PC-9 (cell line): ENCODE measurements at regions not wholly inside any gene's neighbourhood (a gene's known extent, or its start where the extent isn't known, plus 50 kb on each side); places are given as distances from the start of the nearest gene placed in this dataset.

ENCODE experiments used
- EZH2 ChIP-seq: fragments of 200-600 bp; sonication (generic); IDR thresholded peaks from 2 replicates; pipeline ENCODE4 v1.8.0; 2017; ENCODE audit warnings: antibody characterized with exemption, low read depth
- TF ChIP-seq, protein P1 (sequence below): fragments of 200-600 bp; sonication (generic); conservative IDR thresholded peaks from 2 replicates; pipeline ENCODE4 v1.6.1; 2017; ENCODE audit warnings: mixed run types, antibody characterized with exemption, mild to moderate bottlenecking, moderate library complexity

DNA sequence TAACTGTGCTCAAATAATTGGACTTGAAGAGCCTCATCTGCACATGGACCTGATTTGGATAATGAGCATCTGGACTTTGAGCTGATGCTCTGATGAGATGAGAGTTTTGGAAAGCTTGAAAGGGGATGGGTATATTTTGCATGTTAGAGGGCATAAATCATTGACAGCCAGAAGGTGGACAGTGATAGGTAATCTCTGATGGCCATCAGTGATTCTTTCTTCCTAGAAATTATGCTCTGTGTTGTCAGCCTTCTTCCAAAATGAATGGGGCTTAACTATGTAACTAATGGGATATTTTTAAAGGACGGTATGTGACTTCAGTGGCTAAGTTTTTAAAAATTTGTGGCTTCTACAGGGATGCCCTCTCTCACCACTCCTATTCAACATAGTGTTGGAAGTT is 334.0 kb downstream of the PTTG2 start:
- TF ChIP-seq, protein P1, sequence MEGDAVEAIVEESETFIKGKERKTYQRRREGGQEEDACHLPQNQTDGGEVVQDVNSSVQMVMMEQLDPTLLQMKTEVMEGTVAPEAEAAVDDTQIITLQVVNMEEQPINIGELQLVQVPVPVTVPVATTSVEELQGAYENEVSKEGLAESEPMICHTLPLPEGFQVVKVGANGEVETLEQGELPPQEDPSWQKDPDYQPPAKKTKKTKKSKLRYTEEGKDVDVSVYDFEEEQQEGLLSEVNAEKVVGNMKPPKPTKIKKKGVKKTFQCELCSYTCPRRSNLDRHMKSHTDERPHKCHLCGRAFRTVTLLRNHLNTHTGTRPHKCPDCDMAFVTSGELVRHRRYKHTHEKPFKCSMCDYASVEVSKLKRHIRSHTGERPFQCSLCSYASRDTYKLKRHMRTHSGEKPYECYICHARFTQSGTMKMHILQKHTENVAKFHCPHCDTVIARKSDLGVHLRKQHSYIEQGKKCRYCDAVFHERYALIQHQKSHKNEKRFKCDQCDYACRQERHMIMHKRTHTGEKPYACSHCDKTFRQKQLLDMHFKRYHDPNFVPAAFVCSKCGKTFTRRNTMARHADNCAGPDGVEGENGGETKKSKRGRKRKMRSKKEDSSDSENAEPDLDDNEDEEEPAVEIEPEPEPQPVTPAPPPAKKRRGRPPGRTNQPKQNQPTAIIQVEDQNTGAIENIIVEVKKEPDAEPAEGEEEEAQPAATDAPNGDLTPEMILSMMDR, result no peak
- no peak for TF ChIP-seq EZH2
